ENCODE measurements at regions not wholly inside any gene's neighbourhood (a gene's known extent, or its start where the extent isn't known, plus 50 kb on each side); places are given as distances from the start of the nearest gene placed in this dataset.
A peak's percentile ranks its signal among the peaks of the same experiment; 100 is the strongest.

DNA sequence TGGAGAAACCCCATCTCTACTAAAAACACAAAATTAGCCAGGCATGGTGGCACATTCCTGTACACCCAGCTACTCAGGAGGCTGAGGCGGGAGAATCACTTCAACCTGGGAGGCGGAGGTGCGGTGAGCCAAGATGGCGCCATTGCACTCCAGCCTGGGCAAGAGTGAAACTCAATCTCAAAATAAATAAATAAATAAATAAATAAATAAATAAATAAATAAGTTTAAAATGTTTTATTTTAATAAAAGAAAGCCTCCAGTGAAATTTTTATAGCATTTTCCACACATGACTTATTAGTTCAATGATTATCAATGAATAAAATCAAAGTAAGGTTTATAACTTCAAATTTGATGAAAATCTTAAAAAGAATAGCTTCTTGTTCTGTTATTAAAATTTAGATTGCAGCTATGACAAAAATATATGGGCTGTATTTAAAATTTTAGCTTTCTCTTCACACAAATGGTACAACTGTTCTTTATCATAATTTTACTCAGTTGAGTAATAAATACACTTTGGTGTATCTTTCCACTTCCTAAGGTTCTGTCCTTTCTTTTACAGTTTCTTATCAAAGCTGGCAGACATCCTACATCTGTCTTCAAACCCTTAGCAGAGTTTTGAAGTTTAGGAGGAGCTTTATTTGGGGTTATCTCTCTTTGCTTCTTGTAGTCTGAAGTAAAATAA lies 78.4 kb upstream of the ZSWIM2 start (continued):
- TF ChIP-seq, protein P1, sequence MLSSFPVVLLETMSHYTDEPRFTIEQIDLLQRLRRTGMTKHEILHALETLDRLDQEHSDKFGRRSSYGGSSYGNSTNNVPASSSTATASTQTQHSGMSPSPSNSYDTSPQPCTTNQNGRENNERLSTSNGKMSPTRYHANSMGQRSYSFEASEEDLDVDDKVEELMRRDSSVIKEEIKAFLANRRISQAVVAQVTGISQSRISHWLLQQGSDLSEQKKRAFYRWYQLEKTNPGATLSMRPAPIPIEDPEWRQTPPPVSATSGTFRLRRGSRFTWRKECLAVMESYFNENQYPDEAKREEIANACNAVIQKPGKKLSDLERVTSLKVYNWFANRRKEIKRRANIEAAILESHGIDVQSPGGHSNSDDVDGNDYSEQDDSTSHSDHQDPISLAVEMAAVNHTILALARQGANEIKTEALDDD (IDR thresholded peaks at IDR 0.05), result no peak
- no peak for TF ChIP-seq TFAM (CRISPR knock-in tag; conservative IDR thresholded peaks at IDR 0.05)
- TF ChIP-seq, protein P2, sequence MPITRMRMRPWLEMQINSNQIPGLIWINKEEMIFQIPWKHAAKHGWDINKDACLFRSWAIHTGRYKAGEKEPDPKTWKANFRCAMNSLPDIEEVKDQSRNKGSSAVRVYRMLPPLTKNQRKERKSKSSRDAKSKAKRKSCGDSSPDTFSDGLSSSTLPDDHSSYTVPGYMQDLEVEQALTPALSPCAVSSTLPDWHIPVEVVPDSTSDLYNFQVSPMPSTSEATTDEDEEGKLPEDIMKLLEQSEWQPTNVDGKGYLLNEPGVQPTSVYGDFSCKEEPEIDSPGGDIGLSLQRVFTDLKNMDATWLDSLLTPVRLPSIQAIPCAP (CRISPR knock-in tag; IDR thresholded peaks at IDR 0.05; ENCODE audit: borderline replicate concordance), result no peak
- TF ChIP-seq, protein P3, sequence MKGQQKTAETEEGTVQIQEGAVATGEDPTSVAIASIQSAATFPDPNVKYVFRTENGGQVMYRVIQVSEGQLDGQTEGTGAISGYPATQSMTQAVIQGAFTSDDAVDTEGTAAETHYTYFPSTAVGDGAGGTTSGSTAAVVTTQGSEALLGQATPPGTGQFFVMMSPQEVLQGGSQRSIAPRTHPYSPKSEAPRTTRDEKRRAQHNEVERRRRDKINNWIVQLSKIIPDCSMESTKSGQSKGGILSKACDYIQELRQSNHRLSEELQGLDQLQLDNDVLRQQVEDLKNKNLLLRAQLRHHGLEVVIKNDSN (CRISPR knock-in tag; IDR thresholded peaks at IDR 0.05), result no peak
- TF ChIP-seq, protein P4, sequence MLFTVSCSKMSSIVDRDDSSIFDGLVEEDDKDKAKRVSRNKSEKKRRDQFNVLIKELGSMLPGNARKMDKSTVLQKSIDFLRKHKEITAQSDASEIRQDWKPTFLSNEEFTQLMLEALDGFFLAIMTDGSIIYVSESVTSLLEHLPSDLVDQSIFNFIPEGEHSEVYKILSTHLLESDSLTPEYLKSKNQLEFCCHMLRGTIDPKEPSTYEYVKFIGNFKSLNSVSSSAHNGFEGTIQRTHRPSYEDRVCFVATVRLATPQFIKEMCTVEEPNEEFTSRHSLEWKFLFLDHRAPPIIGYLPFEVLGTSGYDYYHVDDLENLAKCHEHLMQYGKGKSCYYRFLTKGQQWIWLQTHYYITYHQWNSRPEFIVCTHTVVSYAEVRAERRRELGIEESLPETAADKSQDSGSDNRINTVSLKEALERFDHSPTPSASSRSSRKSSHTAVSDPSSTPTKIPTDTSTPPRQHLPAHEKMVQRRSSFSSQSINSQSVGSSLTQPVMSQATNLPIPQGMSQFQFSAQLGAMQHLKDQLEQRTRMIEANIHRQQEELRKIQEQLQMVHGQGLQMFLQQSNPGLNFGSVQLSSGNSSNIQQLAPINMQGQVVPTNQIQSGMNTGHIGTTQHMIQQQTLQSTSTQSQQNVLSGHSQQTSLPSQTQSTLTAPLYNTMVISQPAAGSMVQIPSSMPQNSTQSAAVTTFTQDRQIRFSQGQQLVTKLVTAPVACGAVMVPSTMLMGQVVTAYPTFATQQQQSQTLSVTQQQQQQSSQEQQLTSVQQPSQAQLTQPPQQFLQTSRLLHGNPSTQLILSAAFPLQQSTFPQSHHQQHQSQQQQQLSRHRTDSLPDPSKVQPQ (CRISPR knock-in tag; IDR thresholded peaks at IDR 0.05; ENCODE audit: borderline replicate concordance), result no peak
- peak; percentile 60 for TF ChIP-seq SMARCE1 (IDR thresholded peaks at IDR 0.05)
- TF ChIP-seq, protein P5, sequence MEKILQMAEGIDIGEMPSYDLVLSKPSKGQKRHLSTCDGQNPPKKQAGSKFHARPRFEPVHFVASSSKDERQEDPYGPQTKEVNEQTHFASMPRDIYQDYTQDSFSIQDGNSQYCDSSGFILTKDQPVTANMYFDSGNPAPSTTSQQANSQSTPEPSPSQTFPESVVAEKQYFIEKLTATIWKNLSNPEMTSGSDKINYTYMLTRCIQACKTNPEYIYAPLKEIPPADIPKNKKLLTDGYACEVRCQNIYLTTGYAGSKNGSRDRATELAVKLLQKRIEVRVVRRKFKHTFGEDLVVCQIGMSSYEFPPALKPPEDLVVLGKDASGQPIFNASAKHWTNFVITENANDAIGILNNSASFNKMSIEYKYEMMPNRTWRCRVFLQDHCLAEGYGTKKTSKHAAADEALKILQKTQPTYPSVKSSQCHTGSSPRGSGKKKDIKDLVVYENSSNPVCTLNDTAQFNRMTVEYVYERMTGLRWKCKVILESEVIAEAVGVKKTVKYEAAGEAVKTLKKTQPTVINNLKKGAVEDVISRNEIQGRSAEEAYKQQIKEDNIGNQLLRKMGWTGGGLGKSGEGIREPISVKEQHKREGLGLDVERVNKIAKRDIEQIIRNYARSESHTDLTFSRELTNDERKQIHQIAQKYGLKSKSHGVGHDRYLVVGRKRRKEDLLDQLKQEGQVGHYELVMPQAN (IDR thresholded peaks at IDR 0.05; ENCODE audit: borderline replicate concordance), result no peak
- TF ChIP-seq SIN3B (IDR thresholded peaks at IDR 0.05; ENCODE audit: low read depth), result no peak
- no peak for TF ChIP-seq NFATC3 (IDR thresholded peaks at IDR 0.05)
- TF ChIP-seq, protein P6, sequence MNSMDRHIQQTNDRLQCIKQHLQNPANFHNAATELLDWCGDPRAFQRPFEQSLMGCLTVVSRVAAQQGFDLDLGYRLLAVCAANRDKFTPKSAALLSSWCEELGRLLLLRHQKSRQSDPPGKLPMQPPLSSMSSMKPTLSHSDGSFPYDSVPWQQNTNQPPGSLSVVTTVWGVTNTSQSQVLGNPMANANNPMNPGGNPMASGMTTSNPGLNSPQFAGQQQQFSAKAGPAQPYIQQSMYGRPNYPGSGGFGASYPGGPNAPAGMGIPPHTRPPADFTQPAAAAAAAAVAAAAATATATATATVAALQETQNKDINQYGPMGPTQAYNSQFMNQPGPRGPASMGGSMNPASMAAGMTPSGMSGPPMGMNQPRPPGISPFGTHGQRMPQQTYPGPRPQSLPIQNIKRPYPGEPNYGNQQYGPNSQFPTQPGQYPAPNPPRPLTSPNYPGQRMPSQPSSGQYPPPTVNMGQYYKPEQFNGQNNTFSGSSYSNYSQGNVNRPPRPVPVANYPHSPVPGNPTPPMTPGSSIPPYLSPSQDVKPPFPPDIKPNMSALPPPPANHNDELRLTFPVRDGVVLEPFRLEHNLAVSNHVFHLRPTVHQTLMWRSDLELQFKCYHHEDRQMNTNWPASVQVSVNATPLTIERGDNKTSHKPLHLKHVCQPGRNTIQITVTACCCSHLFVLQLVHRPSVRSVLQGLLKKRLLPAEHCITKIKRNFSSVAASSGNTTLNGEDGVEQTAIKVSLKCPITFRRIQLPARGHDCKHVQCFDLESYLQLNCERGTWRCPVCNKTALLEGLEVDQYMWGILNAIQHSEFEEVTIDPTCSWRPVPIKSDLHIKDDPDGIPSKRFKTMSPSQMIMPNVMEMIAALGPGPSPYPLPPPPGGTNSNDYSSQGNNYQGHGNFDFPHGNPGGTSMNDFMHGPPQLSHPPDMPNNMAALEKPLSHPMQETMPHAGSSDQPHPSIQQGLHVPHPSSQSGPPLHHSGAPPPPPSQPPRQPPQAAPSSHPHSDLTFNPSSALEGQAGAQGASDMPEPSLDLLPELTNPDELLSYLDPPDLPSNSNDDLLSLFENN (IDR thresholded peaks at IDR 0.05; ENCODE audit: low read depth in 2 of 2, low read length in 2 of 2), result no peak
- no peak for TF ChIP-seq ZNF3 (CRISPR knock-in tag; IDR thresholded peaks at IDR 0.05)
- TF ChIP-seq HDAC1 (IDR thresholded peaks at IDR 0.05), result no peak
- no peak for TF ChIP-seq GATA2 (CRISPR knock-in tag; IDR thresholded peaks at IDR 0.05)
- TF ChIP-seq ZSCAN32 (CRISPR knock-in tag; IDR thresholded peaks at IDR 0.05), result no peak
- TF ChIP-seq DPF2 (IDR thresholded peaks at IDR 0.05), result peak; percentile 83
- no peak for TF ChIP-seq POLR2G (IDR thresholded peaks at IDR 0.05; ENCODE audit: low read depth, low read length)
- peak; percentile 76 for TF ChIP-seq SMARCA4 (IDR thresholded peaks at IDR 0.05)
- no peak for TF ChIP-seq KLF10 (CRISPR knock-in tag; IDR thresholded peaks at IDR 0.05)
- TF ChIP-seq CBFA2T2 (conservative IDR thresholded peaks at IDR 0.05), result peak; percentile 78

Measured in K562 (cell line).